Trophoblast cell (in vitro differentiated cells and primary cell): ENCODE measurements at regions not wholly inside any gene's neighbourhood (a gene's known extent, or its start where the extent isn't known, plus 50 kb on each side); places are given as distances from the start of the nearest gene placed in this dataset.

Source experiments
- DNase-seq, 2 donors: peaks; one replicate each; pipeline ENCODE4 v3.0.0-alpha.2; 2016
- H2AFZ ChIP-seq: 2 replicates; pipeline ENCODE4 v1.6.1; 2013; ENCODE audit warnings: low read length, moderate library complexity, mild to moderate bottlenecking; ENCODE audit not compliant: insufficient read depth, poor library complexity
- H2AK5ac ChIP-seq: 2 replicates; pipeline ENCODE4 v1.6.1; 2013; ENCODE audit warnings: mild to moderate bottlenecking, low read length
- H2BK120ac ChIP-seq: 2 replicates; pipeline ENCODE4 v1.6.1; 2013; ENCODE audit warnings: low read length, mild to moderate bottlenecking, moderate library complexity; ENCODE audit not compliant: insufficient read depth, poor library complexity
- H2BK12ac ChIP-seq: 2 replicates; pipeline ENCODE4 v1.6.1; 2013; ENCODE audit warnings: mild to moderate bottlenecking, low read length, moderate library complexity
- H2BK5ac ChIP-seq: 2 replicates; pipeline ENCODE4 v1.6.1; 2013; ENCODE audit warnings: low read length, low read depth, moderate library complexity, mild to moderate bottlenecking; ENCODE audit not compliant: poor library complexity
- H3K14ac ChIP-seq: 2 replicates; pipeline ENCODE4 v1.6.1; 2013; ENCODE audit warnings: mild to moderate bottlenecking, low read length
- H3K18ac ChIP-seq: 2 replicates; pipeline ENCODE4 v1.6.1; 2013; ENCODE audit warnings: mild to moderate bottlenecking, low read length
- H3K23ac ChIP-seq: 2 replicates; pipeline ENCODE4 v1.6.1; 2013; ENCODE audit warnings: low read length
- H3K27ac ChIP-seq: 2 replicates; pipeline ENCODE4 v1.5.1; 2013; ENCODE audit warnings: low read depth, mild to moderate bottlenecking, inconsistent platforms, low read length, moderate library complexity
- H3K27me3 ChIP-seq: 2 replicates; pipeline ENCODE4 v1.6.1; 2013; ENCODE audit warnings: inconsistent platforms, mild to moderate bottlenecking, low read length, moderate library complexity; ENCODE audit not compliant: insufficient read depth
- H3K36me3 ChIP-seq, 2 experiments: 1 replicate in 1 of 2; 2 replicates in 1 of 2; pipeline ENCODE4 v1.6.1; 2013; ENCODE audit warnings: low read length in 2 of 2, mild to moderate bottlenecking in 2 of 2, moderate library complexity in 1 of 2; ENCODE audit not compliant: insufficient read depth in 2 of 2, control insufficient read depth in 1 of 2
- H3K4ac ChIP-seq: 2 replicates; pipeline ENCODE4 v1.6.1; 2013; ENCODE audit warnings: low read depth, mild to moderate bottlenecking, low read length, moderate library complexity
- H3K4me1 ChIP-seq, 2 experiments: 1 replicate in 1 of 2; 2 replicates in 1 of 2; pipeline ENCODE4 v1.6.1; 2013; ENCODE audit warnings: low read length in 2 of 2, mild to moderate bottlenecking in 2 of 2, moderate library complexity in 1 of 2; ENCODE audit not compliant: insufficient read depth in 2 of 2, control insufficient read depth in 1 of 2
- H3K4me2 ChIP-seq: 2 replicates; pipeline ENCODE4 v1.6.1; 2013; ENCODE audit warnings: inconsistent platforms, mild to moderate bottlenecking, low read length, moderate library complexity
- H3K4me3 ChIP-seq: 2 replicates; pipeline ENCODE4 v1.5.1; 2013; ENCODE audit warnings: mild to moderate bottlenecking, low read depth, low read length, inconsistent platforms
- H3K79me1 ChIP-seq: one replicate; pipeline ENCODE4 v1.6.1; 2013; ENCODE audit warnings: low read length
- H3K79me2 ChIP-seq: 2 replicates; pipeline ENCODE4 v1.6.1; 2013; ENCODE audit warnings: low read length, mild to moderate bottlenecking; ENCODE audit not compliant: control insufficient read depth, insufficient read depth, poor library complexity
- H3K9ac ChIP-seq: 2 replicates; pipeline ENCODE4 v1.6.1; 2013; ENCODE audit warnings: mild to moderate bottlenecking, low read length
- H3K9me3 ChIP-seq: 2 replicates; pipeline ENCODE4 v1.6.1; 2013; ENCODE audit warnings: low read depth, mild to moderate bottlenecking, control low read depth, inconsistent platforms, low read length; ENCODE audit not compliant: insufficient read depth
- H4K12ac ChIP-seq: 2 replicates; pipeline ENCODE4 v1.6.1; 2013; ENCODE audit warnings: low read depth, mild to moderate bottlenecking, low read length, moderate library complexity
- H4K8ac ChIP-seq: 2 replicates; pipeline ENCODE4 v1.6.1; 2013; ENCODE audit warnings: low read depth, mild to moderate bottlenecking, low read length, moderate library complexity
- H4K91ac ChIP-seq: one replicate; pipeline ENCODE4 v1.6.1; 2013; ENCODE audit warnings: low read depth, mild to moderate bottlenecking, low read length, moderate library complexity
- WGBS: extraction: QIAGEN DNeasy Blood & Tissue Kit; methylation state at CpG from one replicate; pipeline ENCODE4 v1.1.7; 2013; ENCODE audit warnings: missing lambda C conversion rate; ENCODE audit not compliant: insufficient read length, insufficient coverage; ENCODE audit errors: extremely low coverage; 5-methylcytosine and 5-hydroxymethylcytosine counted together

- H2AFZ ChIP-seq: no peak overlapping the region
- no peak overlapping the region for H3K14ac ChIP-seq
- H3K23ac ChIP-seq: no peak overlapping the region
- no peak overlapping the region for H3K4me2 ChIP-seq
- no peak overlapping the region for H2BK5ac ChIP-seq
- no peaks in the 10 kb centered on the region for H3K79me1 ChIP-seq
- no peak overlapping the region for H3K4me3 ChIP-seq
- no peak overlapping the region for H3K9ac ChIP-seq
- no peak overlapping the region for H3K27ac ChIP-seq
- no peaks in the 10 kb centered on the region for H3K79me2 ChIP-seq
- no peak overlapping the region for H2BK12ac ChIP-seq
- H3K18ac ChIP-seq: no peak overlapping the region
- H3K36me3 ChIP-seq: no peaks in the 10 kb centered on the region
- H2BK120ac ChIP-seq: no peak overlapping the region
- no peak overlapping the region for H3K4ac ChIP-seq
- no peaks in the 10 kb centered on the region for H3K4me1 ChIP-seq
- no CpG with 5 or more reads among the region's 2 CpGs for WGBS
- no peak overlapping the region for H4K8ac ChIP-seq
- H4K12ac ChIP-seq: no peak overlapping the region
- no peaks in the 10 kb centered on the region for H3K27me3 ChIP-seq
- H3K9me3 ChIP-seq: peaks cover 3% of the 10 kb centered on the region
- no peak for DNase-seq
- no peak overlapping the region for H2AK5ac ChIP-seq
- H4K91ac ChIP-seq: no peak overlapping the region
These were observed 73.0 kb upstream of the FRMD4B start for GRCh38 chr3:69458803-69459365.

GRCh38 chr3:69456631-69457030 is 70.7 kb upstream of the FRMD4B start:
- Histone ChIP-seq H3K9me3 (peaks cover 3% of the 10 kb centered on the region), H3K27me3 (no peaks in the 10 kb centered on the region)

GRCh38 chr3:69454204-69454787 is 68.4 kb upstream of the FRMD4B start:
- H2AK5ac ChIP-seq: no peak overlapping the region
- H2BK120ac ChIP-seq: no peak overlapping the region
- H3K4ac ChIP-seq: no peak overlapping the region
- WGBS: no CpG with 5 or more reads among the region's 22 CpGs
- no peak overlapping the region for H2BK12ac ChIP-seq
- H4K91ac ChIP-seq: no peak overlapping the region
- no peak overlapping the region for H3K4me3 ChIP-seq
- H3K23ac ChIP-seq: no peak overlapping the region
- no peaks in the 10 kb centered on the region for H3K79me2 ChIP-seq
- DNase-seq: no peak
- no peaks in the 10 kb centered on the region for H3K4me1 ChIP-seq
- H3K27me3 ChIP-seq: no peaks in the 10 kb centered on the region
- H2BK5ac ChIP-seq: no peak overlapping the region
- H3K14ac ChIP-seq: no peak overlapping the region
- H2AFZ ChIP-seq: no peak overlapping the region
- no peak overlapping the region for H3K9ac ChIP-seq
- H3K79me1 ChIP-seq: no peaks in the 10 kb centered on the region
- no peak overlapping the region for H3K18ac ChIP-seq
- peaks cover 3% of the 10 kb centered on the region for H3K9me3 ChIP-seq
- no peak overlapping the region for H3K27ac ChIP-seq
- no peaks in the 10 kb centered on the region for H3K36me3 ChIP-seq
- H4K8ac ChIP-seq: no peak overlapping the region
- H4K12ac ChIP-seq: no peak overlapping the region
- H3K4me2 ChIP-seq: no peak overlapping the region

More at GRCh38 chr3:69456631-69457030, 70.7 kb upstream of the FRMD4B start:
- H3K4me3 ChIP-seq: no peak overlapping the region
- no peak overlapping the region for H2BK5ac ChIP-seq
- no peak overlapping the region for H2AFZ ChIP-seq
- DNase-seq: no peak
- no peaks in the 10 kb centered on the region for H3K79me2 ChIP-seq
- H3K23ac ChIP-seq: no peak overlapping the region
- H3K4ac ChIP-seq: no peak overlapping the region
- no peak overlapping the region for H3K27ac ChIP-seq
- H3K9ac ChIP-seq: no peak overlapping the region
- H3K79me1 ChIP-seq: no peaks in the 10 kb centered on the region
- H2BK120ac ChIP-seq: no peak overlapping the region
- no peak overlapping the region for H4K8ac ChIP-seq
- no peaks in the 10 kb centered on the region for H3K36me3 ChIP-seq
- H2AK5ac ChIP-seq: no peak overlapping the region
- H2BK12ac ChIP-seq: no peak overlapping the region
- H3K4me2 ChIP-seq: no peak overlapping the region
- H4K91ac ChIP-seq: no peak overlapping the region
- whole genome bisulfite sequencing: no CpG with 5 or more reads among the region's 4 CpGs
- H3K14ac ChIP-seq: no peak overlapping the region
- no peak overlapping the region for H4K12ac ChIP-seq
- no peaks in the 10 kb centered on the region for H3K4me1 ChIP-seq
- no peak overlapping the region for H3K18ac ChIP-seq

GRCh38 chr3:69452295-69452694 is 66.4 kb upstream of the FRMD4B start:
- Histone ChIP-seq H3K14ac (no peak overlapping the region), H3K27ac (no peak overlapping the region), H2BK120ac (no peak overlapping the region), H3K9ac (no peak overlapping the region), H3K4me2 (no peak overlapping the region), H3K4me3 (no peak overlapping the region), H3K4me1 (no peaks in the 10 kb centered on the region), H4K12ac (no peak overlapping the region), H3K36me3 (no peaks in the 10 kb centered on the region), H2AFZ (no peak overlapping the region), H3K4ac (no peak overlapping the region), H3K27me3 (no peaks in the 10 kb centered on the region), H4K8ac (no peak overlapping the region), H3K23ac (no peak overlapping the region), H3K79me2 (no peaks in the 10 kb centered on the region), H2BK12ac (no peak overlapping the region), H2AK5ac (no peak overlapping the region), H3K79me1 (no peaks in the 10 kb centered on the region), H4K91ac (no peak overlapping the region), H3K9me3 (peaks cover 3% of the 10 kb centered on the region), H2BK5ac (no peak overlapping the region), H3K18ac (no peak overlapping the region)
- no peak for DNase-seq
- WGBS: no CpG with 5 or more reads among the region's 2 CpGs
